Heart right ventricle (tissue), 16 donors: ENCODE measurements at regions not wholly inside any gene's neighbourhood (a gene's known extent, or its start where the extent isn't known, plus 50 kb on each side); places are given as distances from the start of the nearest gene placed in this dataset.

Source experiments
- ATAC-seq, 8 donors: fragments of 200-7000 bp; cut with Tn5 transposase; one replicate each; pipeline ENCODE4 v1.9.1; 2020; ENCODE audit warnings: mild to moderate bottlenecking in 8 of 8, moderate library complexity in 8 of 8, moderate number of reproducible peaks in 1 of 8
- DNase-seq, 2 donors: peaks; one replicate each; pipeline ENCODE4 v3.0.0-alpha.2; 2020
- H3K27ac ChIP-seq, 10 donors: fragments of 200-600 bp; sonication (generic) in 2 of 10; one replicate each; pipeline versions ENCODE4 v1.5.0 to v1.8.0; 2020 to 2022; ENCODE audit warnings: mild to moderate bottlenecking in 3 of 10
- H3K27me3 ChIP-seq, 7 donors: fragments of 200-600 bp; one replicate each; pipeline ENCODE4 v1.8.0; 2021 to 2022; ENCODE audit warnings: mild to moderate bottlenecking in 2 of 7
- H3K36me3 ChIP-seq, 9 donors: fragments of 200-600 bp; sonication (generic) in 1 of 9; one replicate each; pipeline versions ENCODE4 v1.5.0 to v1.8.0; 2020 to 2022; ENCODE audit warnings: mild to moderate bottlenecking in 2 of 9
- H3K4me1 ChIP-seq, 9 donors: fragments of 200-600 bp; sonication (generic) in 1 of 9; one replicate each; pipeline versions ENCODE4 v1.5.0 to v1.8.0; 2020 to 2022; ENCODE audit warnings: mild to moderate bottlenecking in 4 of 9
- H3K4me3 ChIP-seq, 10 donors: fragments of 200-600 bp; sonication (generic) in 2 of 10; one replicate each; pipeline versions ENCODE4 v1.5.0 to v1.8.0; 2020 to 2022; ENCODE audit warnings: mild to moderate bottlenecking in 7 of 10, moderate library complexity in 2 of 10
- H3K9me3 ChIP-seq, 11 donors: fragments of 200-600 bp in 10 of 11; sonication (generic) in 2 of 11; one replicate each; pipeline versions ENCODE4 v1.5.0 to v1.8.0; 2013 to 2022; ENCODE audit warnings: mild to moderate bottlenecking in 2 of 11, control low read depth in 1 of 11, moderate library complexity in 1 of 11
- WGBS, 2 donors: extraction: QIAGEN DNeasy Blood & Tissue Kit; methylation state at CpG; one replicate each; pipeline ENCODE4 v1.1.7; 2013; ENCODE audit warnings: inconsistent platforms in 1 of 2; 5-methylcytosine and 5-hydroxymethylcytosine counted together
- intact Hi-C, 10 donors: fragments of 100-400 bp; cut with DNase I; formaldehyde crosslinking; loops; one replicate each; pipeline versions ENCODE4 v1.11.1 to v1.14.2; 2022
- TF ChIP-seq, protein P1 (sequence below), 9 donors: fragments of 200-600 bp; sonication (generic) in 2 of 9; IDR thresholded peaks; one replicate each; pipeline versions ENCODE4 v1.5.0 to v1.8.0; 2021 to 2022; ENCODE audit warnings: antibody characterized with exemption in 9 of 9, mild to moderate bottlenecking in 5 of 9, moderate library complexity in 1 of 9
- donor health status: Arrhythmogenic right ventricular cardiomyopathy.
- donor health status: ischemic (EF 13 %, LVEDD 7.1; RV severe dilation, severe dysfunction).
- donor health status: healthy with polysubstance abuse.
- donor health status: DM: no; HTN: yes; CAD: no.
- donor health status: DM: no; HTN: no; CAD: no.
- donor health status: ischemic (EF 25% LVEDD 6.9; RV normal size, moderate dysfunction).
- donor health status: ischemic (EF 25% LVEDD 5.7; RV mildly dilated, moderate dysfunction).
- donor health status: healthy.
- donor health status: DM: yes; HTN: yes; CAD: no.
- donor health status: Ischemic cardiomyopathy.
- donor health status: ischemic (EF 35%, LVEDD 5.7; RV mildly dilated, moderate dysfunction).
- donor health status: nonischemic (EF 11% LVEDD 7.7; RV severe dilation, severe dysfunction).
- donor health status: DM: yes; HTN: yes; CAD: no.
- donor health status: PGD.
- donor health status: ischemic (EF 29% LVEDD 5.4; RV normal size, mild dysfunction).
- donor health status: nonischemic (EF 23%, LVEDD 6.1; RV moderate dilation, normal function).

DNA sequence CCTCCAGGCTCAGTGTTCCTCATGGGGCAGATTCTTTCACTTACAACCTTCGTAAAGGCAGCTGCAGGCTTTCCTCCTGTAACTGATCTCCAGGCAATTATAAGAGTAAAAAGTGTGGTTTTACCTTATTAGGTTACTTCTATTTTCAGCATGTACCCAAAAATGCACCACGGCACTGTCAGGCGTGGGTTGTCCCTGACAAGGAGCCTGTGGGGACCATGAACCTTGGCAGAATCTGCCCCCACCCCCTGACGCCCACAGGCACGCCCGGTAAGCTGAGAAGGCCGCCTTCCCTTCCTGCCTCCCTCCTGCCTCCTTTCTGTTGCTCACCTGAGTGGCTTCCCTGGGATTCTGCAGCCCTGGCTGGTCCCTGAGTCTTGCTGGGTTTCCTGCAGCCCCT, 1383.3 kb downstream of the TBC1D22A start:
- Histone ChIP-seq H3K9me3 (no peaks in the 10 kb centered on the region), H3K27me3 (peaks cover 0 to 34% (median 24%) of the 10 kb centered on the region in 7 donors), H3K4me3 (no peak overlapping the region), H3K27ac (no peak overlapping the region), H3K36me3 (no peaks in the 10 kb centered on the region), H3K4me1 (no peaks in the 10 kb centered on the region)
- ATAC-seq (no peak), DNase-seq (no peak)
- intact Hi-C loops = loop anchor here in 1 of 10 donors (10.0 kb wide), 1 partner anchor 81 kb away; no protein-coding TSS in a partner anchor
- TF ChIP-seq, protein P1, sequence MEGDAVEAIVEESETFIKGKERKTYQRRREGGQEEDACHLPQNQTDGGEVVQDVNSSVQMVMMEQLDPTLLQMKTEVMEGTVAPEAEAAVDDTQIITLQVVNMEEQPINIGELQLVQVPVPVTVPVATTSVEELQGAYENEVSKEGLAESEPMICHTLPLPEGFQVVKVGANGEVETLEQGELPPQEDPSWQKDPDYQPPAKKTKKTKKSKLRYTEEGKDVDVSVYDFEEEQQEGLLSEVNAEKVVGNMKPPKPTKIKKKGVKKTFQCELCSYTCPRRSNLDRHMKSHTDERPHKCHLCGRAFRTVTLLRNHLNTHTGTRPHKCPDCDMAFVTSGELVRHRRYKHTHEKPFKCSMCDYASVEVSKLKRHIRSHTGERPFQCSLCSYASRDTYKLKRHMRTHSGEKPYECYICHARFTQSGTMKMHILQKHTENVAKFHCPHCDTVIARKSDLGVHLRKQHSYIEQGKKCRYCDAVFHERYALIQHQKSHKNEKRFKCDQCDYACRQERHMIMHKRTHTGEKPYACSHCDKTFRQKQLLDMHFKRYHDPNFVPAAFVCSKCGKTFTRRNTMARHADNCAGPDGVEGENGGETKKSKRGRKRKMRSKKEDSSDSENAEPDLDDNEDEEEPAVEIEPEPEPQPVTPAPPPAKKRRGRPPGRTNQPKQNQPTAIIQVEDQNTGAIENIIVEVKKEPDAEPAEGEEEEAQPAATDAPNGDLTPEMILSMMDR (IDR thresholded peaks at IDR 0.05) = no peak
- 44 to 57% methylated on average over 7 of the region's 7 CpGs for whole genome bisulfite sequencing, 2 donors

DNA sequence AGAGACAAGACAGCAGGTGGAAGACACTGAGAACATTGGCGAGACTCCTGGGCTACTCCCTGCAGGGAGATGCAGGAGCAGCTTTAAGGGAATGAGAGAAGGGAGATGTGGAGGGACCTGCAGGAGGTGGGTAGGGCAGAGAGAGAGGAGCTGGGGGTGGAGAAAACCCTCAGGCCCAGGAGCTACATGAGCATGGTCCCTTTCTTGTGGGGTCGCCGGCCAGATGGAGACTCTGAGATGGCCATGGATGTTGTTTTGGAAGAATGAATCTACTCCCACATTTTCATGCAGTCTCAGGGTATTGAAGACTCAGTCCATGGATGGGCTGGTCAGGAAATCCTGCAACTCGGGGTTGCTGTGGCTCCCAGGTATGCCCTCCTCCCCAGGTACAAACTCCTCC, 1381.9 kb downstream of the TBC1D22A start:
- 81 to 82% methylated on average over 4 of the region's 4 CpGs for whole genome bisulfite sequencing, 2 donors
- peaks cover 0 to 34% (median 24%) of the 10 kb centered on the region in 7 donors for H3K27me3 ChIP-seq

DNA sequence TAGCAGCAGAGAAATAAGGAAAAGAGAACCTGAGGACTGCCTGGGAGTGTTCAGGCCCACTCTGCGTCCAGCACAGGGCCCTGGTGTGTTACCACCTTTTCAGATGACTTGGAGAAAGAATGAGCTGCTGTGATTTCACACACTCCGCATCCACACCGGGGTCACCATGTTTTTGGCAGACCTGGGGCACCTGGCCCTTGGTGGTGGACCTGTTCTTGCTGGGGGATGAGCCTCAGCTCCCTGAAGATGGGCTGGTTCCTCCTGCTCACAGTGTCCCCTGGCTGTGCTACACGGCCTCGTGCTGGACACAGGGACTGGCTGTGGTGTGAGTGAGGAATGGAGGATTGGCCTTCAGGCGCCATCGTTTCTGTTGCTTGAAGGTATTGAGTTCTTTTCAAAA, 1381.4 kb downstream of the TBC1D22A start:
- Histone ChIP-seq H3K9me3 (no peaks in the 10 kb centered on the region), H3K4me3 (no peak overlapping the region), H3K4me1 (no peaks in the 10 kb centered on the region), H3K36me3 (no peaks in the 10 kb centered on the region), H3K27me3 (peaks cover 0 to 34% (median 24%) of the 10 kb centered on the region in 7 donors), H3K27ac (no peak overlapping the region)
- intact Hi-C loops = loop anchor here in 1 of 10 donors (10.0 kb wide), 1 partner anchor 79 kb away; no protein-coding TSS in a partner anchor
- ATAC-seq (no peak), DNase-seq (no peak)
- TF ChIP-seq, protein P1 (IDR thresholded peaks at IDR 0.05) = no peak
- 78 to 86% methylated on average over 7 of the region's 7 CpGs for WGBS, 2 donors

More for the DNA sequence above, 1381.9 kb downstream of the TBC1D22A start:
- Histone ChIP-seq H3K4me3 (no peak overlapping the region), H3K9me3 (no peaks in the 10 kb centered on the region), H3K4me1 (no peaks in the 10 kb centered on the region), H3K27ac (no peak overlapping the region), H3K36me3 (no peaks in the 10 kb centered on the region)
- no peak for ATAC-seq
- TF ChIP-seq, protein P1 (IDR thresholded peaks at IDR 0.05) = no peak
- intact Hi-C loops = loop anchor here in 1 of 10 donors (10.0 kb wide), 1 partner anchor 80 kb away; no protein-coding TSS in a partner anchor
- no peak for DNase-seq

DNA sequence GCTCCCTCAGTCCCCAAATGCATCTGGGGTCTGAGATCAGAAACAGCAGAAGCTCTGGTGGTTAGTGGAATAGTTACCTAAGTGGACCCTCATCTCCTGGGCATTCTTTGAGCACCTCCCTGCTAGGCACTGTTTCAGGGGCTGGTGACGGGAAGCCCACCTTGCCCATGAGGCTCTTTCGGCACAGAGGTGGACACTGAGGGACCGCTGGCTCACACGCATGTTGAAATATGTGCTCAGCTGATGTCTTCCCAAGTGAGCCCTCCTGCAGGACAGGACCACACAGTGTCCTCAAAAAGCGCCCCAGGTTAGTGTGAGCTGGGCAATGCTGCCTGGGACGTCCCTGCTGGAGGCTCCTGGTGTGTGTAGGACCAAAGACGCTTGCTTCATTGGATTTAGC, 1379.9 kb downstream of the TBC1D22A start:
- ATAC-seq = no peak

More for the DNA sequence above, 1379.9 kb downstream of the TBC1D22A start:
- DNase-seq = no peak
- TF ChIP-seq, protein P1 (IDR thresholded peaks at IDR 0.05) = no peak
- Histone ChIP-seq H3K27ac (no peak overlapping the region), H3K36me3 (no peaks in the 10 kb centered on the region), H3K9me3 (no peaks in the 10 kb centered on the region), H3K27me3 (peaks cover 0 to 29% (median 24%) of the 10 kb centered on the region in 7 donors), H3K4me3 (no peak overlapping the region), H3K4me1 (no peaks in the 10 kb centered on the region)
- intact Hi-C loops = loop anchor here in 1 of 10 donors (10.0 kb wide), 1 partner anchor 78 kb away; no protein-coding TSS in a partner anchor
- 81 to 82% methylated on average over 7 of the region's 7 CpGs for WGBS, 2 donors
